T-cell (primary cell): ENCODE measurements at regions not wholly inside any gene's neighbourhood (a gene's known extent, or its start where the extent isn't known, plus 50 kb on each side); places are given as distances from the start of the nearest gene placed in this dataset.

ENCODE experiments used
- ATAC-seq, 4 experiments: fragments of 200-7000 bp in 3 of 4; fragments of 150-1000 bp in 1 of 4; cut with Tn5 transposase; replicated peaks in 1 of 4; 1 replicate in 3 of 4; 2 replicates in 1 of 4; pipeline ENCODE4 v1.10.0; 2021; ENCODE audit warnings: moderate library complexity in 3 of 4, mild to moderate bottlenecking in 2 of 4, moderate number of reproducible peaks in 1 of 4
- CTCF ChIA-PET, 2 donors: fragments of 300-600 bp; sonication (Branson Sonifier 250); formaldehyde crosslinking; loops; one replicate each; lab custom pipeline; 2022; ENCODE audit warnings: antibody characterized with exemption in 2 of 2; lab: Charles Lee
- POLR2A ChIA-PET, 2 donors: fragments of 300-600 bp; sonication (Branson Sonifier 250); formaldehyde crosslinking; loops; one replicate each; lab custom pipeline; 2022; ENCODE audit warnings: antibody characterized with exemption in 2 of 2; lab: Charles Lee
- DNase-seq, 35 experiments: peaks; one replicate each; pipeline versions ENCODE4 v3.0.0 to v3.0.0-alpha.2; 2013 to 2023
- H3K27ac ChIP-seq: one replicate; pipeline ENCODE4 v1.5.1; 2013; ENCODE audit warnings: low read length
- H3K27me3 ChIP-seq, 2 experiments: replicated peaks in 1 of 2; 1 replicate in 1 of 2; 2 replicates in 1 of 2; pipeline versions ENCODE4 v1.6.1 to v1.7.0; 2013; ENCODE audit warnings: low read length in 1 of 2, mixed read lengths in 1 of 2; ENCODE audit not compliant: control insufficient read depth in 2 of 2, insufficient read depth in 2 of 2; ENCODE audit errors: extremely low read depth in 1 of 2
- H3K36me3 ChIP-seq, 2 donors: 1 replicate in 1 of 2; 2 replicates in 1 of 2; pipeline versions ENCODE4 v1.6.1 to v1.7.0; 2013; ENCODE audit warnings: low read length in 1 of 2; ENCODE audit not compliant: control insufficient read depth in 2 of 2, insufficient read depth in 1 of 2; ENCODE audit errors: extremely low read depth in 1 of 2
- H3K4me1 ChIP-seq, 2 experiments: 1 replicate in 1 of 2; 2 replicates in 1 of 2; pipeline versions ENCODE4 v1.6.1 to v1.7.0; 2013; ENCODE audit warnings: low read length in 2 of 2, mixed read lengths in 1 of 2; ENCODE audit not compliant: insufficient read depth in 2 of 2, control insufficient read depth in 1 of 2; ENCODE audit errors: extremely low read depth in 1 of 2
- H3K4me3 ChIP-seq, 2 donors: 1 replicate in 1 of 2; 2 replicates in 1 of 2; pipeline versions ENCODE4 v1.5.1 to v1.7.0; 2013; ENCODE audit warnings: mild to moderate bottlenecking in 2 of 2, low read length in 1 of 2, moderate library complexity in 1 of 2; ENCODE audit not compliant: control insufficient read depth in 1 of 2; ENCODE audit errors: extremely low read depth in 1 of 2
- H3K9me3 ChIP-seq: 2 replicates; pipeline ENCODE4 v1.7.0; 2013
- H3K27ac Mint-ChIP-seq, 2 donors: one replicate each; pipeline ENCODE4 v1.8.0; 2020 to 2021; ENCODE audit warnings: mild to moderate bottlenecking in 2 of 2, mixed read lengths in 2 of 2
- H3K27me3 Mint-ChIP-seq, 2 donors: one replicate each; pipeline ENCODE4 v1.8.0; 2021 to 2022; ENCODE audit warnings: mixed read lengths in 2 of 2
- H3K36me3 Mint-ChIP-seq: one replicate; pipeline ENCODE4 v1.8.0; 2021; ENCODE audit warnings: mixed read lengths
- H3K4me1 Mint-ChIP-seq, 3 donors: one replicate each; pipeline ENCODE4 v1.8.0; 2020 to 2022; ENCODE audit warnings: mixed read lengths in 3 of 3, mild to moderate bottlenecking in 1 of 3
- H3K4me3 Mint-ChIP-seq, 3 donors: one replicate each; pipeline ENCODE4 v1.8.0; 2020 to 2022; ENCODE audit warnings: mild to moderate bottlenecking in 3 of 3, mixed read lengths in 3 of 3, moderate library complexity in 3 of 3
- H3K9me3 Mint-ChIP-seq, 3 donors: one replicate each; pipeline ENCODE4 v1.8.0; 2020 to 2022; ENCODE audit warnings: mixed read lengths in 3 of 3
- WGBS: methylation state at CpG from one replicate; pipeline ENCODE4 v1.1.5; 2013; ENCODE audit warnings: missing lambda C conversion rate; ENCODE audit not compliant: insufficient coverage; 5-methylcytosine and 5-hydroxymethylcytosine counted together

- H3K4me1 Mint-ChIP-seq, result peaks cover 32 to 40% (median 33%) of the 10 kb centered on the region in 3 donors
- ATAC-seq (no peak), DNase-seq (no peak)
- no peak overlapping the region for H3K4me3 Mint-ChIP-seq
- no peaks in the 10 kb centered on the region for H3K9me3 ChIP-seq
- ChIA-PET POLR2A (no interaction called here), CTCF (no interaction called here)
- no CpG with 5 or more reads among the region's 7 CpGs for WGBS
- H3K4me1 ChIP-seq, result peaks cover under 1 to 21% of the 10 kb centered on the region in 2 experiments
- H3K4me3 ChIP-seq, result no peak overlapping the region
- H3K27me3 Mint-ChIP-seq, result no peaks in the 10 kb centered on the region
- H3K36me3 Mint-ChIP-seq, result peaks cover 69% of the 10 kb centered on the region
- H3K9me3 Mint-ChIP-seq, result no peaks in the 10 kb centered on the region
- H3K27ac ChIP-seq, result no peak overlapping the region
- H3K36me3 ChIP-seq, result peaks cover 0 to 40% of the 10 kb centered on the region in 2 donors
- no peak overlapping the region for H3K27ac Mint-ChIP-seq
- no peaks in the 10 kb centered on the region for H3K27me3 ChIP-seq
These were observed 57.4 kb upstream of the UBE2L5 start for GRCh38 chr13:30364876-30365275.

- POLR2A ChIA-PET, result no interaction called here
- H3K36me3 Mint-ChIP-seq, result peaks cover 64% of the 10 kb centered on the region
These were observed 56.2 kb upstream of the UBE2L5 start for GRCh38 chr13:30366088-30366487.

GRCh38 chr13:30367296-30367695, 55.0 kb upstream of the UBE2L5 start:
- H3K9me3 Mint-ChIP-seq, result no peaks in the 10 kb centered on the region
- H3K27ac Mint-ChIP-seq, result no peak overlapping the region
- Histone ChIP-seq H3K4me1 (peaks cover 22 to 44% of the 10 kb centered on the region in 2 experiments), H3K36me3 (peaks cover 0 to 39% of the 10 kb centered on the region in 2 donors), H3K27me3 (no peaks in the 10 kb centered on the region), H3K27ac (no peak overlapping the region), H3K9me3 (no peaks in the 10 kb centered on the region), H3K4me3 (no peak overlapping the region)
- ChIA-PET POLR2A (interaction anchor here in 1 of 2 donors (0.5 kb wide), 1 partner anchor 72 kb away, joined by 3 read pairs; no protein-coding TSS in a partner anchor), CTCF (interaction anchor here in 1 of 2 donors (0.6 kb wide), 3 partner anchors 88 to 435 kb away, joined by 3 to 4 read pairs (median 4); no protein-coding TSS in a partner anchor)
- DNase-seq, result no peak
- WGBS, result 100% methylated on average over 10 of the region's 12 CpGs
- no peak overlapping the region for H3K4me3 Mint-ChIP-seq
- ATAC-seq, result no peak
- no peaks in the 10 kb centered on the region for H3K27me3 Mint-ChIP-seq
- peaks cover 57% of the 10 kb centered on the region for H3K36me3 Mint-ChIP-seq
- H3K4me1 Mint-ChIP-seq, result peaks cover 56 to 60% (median 57%) of the 10 kb centered on the region in 3 donors

More at GRCh38 chr13:30366088-30366487, 56.2 kb upstream of the UBE2L5 start:
- no peak for ATAC-seq
- peak overlapping the region in 1 of 2 donors; percentile 76 for H3K27ac Mint-ChIP-seq
- no peak overlapping the region for H3K4me3 Mint-ChIP-seq
- Histone ChIP-seq H3K4me3 (no peak overlapping the region), H3K4me1 (peaks cover 12 to 33% of the 10 kb centered on the region in 2 experiments), H3K27me3 (no peaks in the 10 kb centered on the region), H3K9me3 (no peaks in the 10 kb centered on the region), H3K27ac (no peak overlapping the region), H3K36me3 (peaks cover 0 to 40% of the 10 kb centered on the region in 2 donors)
- WGBS, result no CpG with 5 or more reads among the region's 1 CpG
- no peaks in the 10 kb centered on the region for H3K27me3 Mint-ChIP-seq
- no peaks in the 10 kb centered on the region for H3K9me3 Mint-ChIP-seq
- CTCF ChIA-PET, result interaction anchor here (0.6 to 0.8 kb wide), 3 partner anchors 68 to 258 kb away, joined by 3 to 4 read pairs (median 3); no protein-coding TSS in a partner anchor
- peaks cover 44 to 52% (median 45%) of the 10 kb centered on the region in 3 donors for H3K4me1 Mint-ChIP-seq
- no peak for DNase-seq

GRCh38 chr13:30370146-30370545, 52.1 kb upstream of the UBE2L5 start:
- H3K9me3 Mint-ChIP-seq, result no peaks in the 10 kb centered on the region
- H3K27ac ChIP-seq, result peak overlapping the region; percentile 74
- no peaks in the 10 kb centered on the region for H3K27me3 ChIP-seq
- no peaks in the 10 kb centered on the region for H3K9me3 ChIP-seq
- no CpG with 5 or more reads among the region's 1 CpG for WGBS
- H3K4me3 Mint-ChIP-seq, result peak overlapping the region in 1 of 3 donors; percentile 60
- CTCF ChIA-PET, result no interaction called here
- peaks cover 0 to 19% of the 10 kb centered on the region in 2 donors for H3K36me3 ChIP-seq
- peaks cover 77 to 81% (median 79%) of the 10 kb centered on the region in 3 donors for H3K4me1 Mint-ChIP-seq
- H3K4me3 ChIP-seq, result no peak overlapping the region
- DNase-seq (no peak), ATAC-seq (no peak)
- H3K4me1 ChIP-seq, result peaks cover 47 to 72% of the 10 kb centered on the region in 2 experiments
- POLR2A ChIA-PET, result no interaction called here
- H3K36me3 Mint-ChIP-seq, result peaks cover 36% of the 10 kb centered on the region
- H3K27ac Mint-ChIP-seq, result peak overlapping the region; percentile 97
- H3K27me3 Mint-ChIP-seq, result no peaks in the 10 kb centered on the region

- peak in 1 of 35 experiments; percentile 23 for DNase-seq
- Histone ChIP-seq H3K36me3 (peaks cover 0 to 17% of the 10 kb centered on the region in 2 donors), H3K4me1 (peaks cover 55 to 81% of the 10 kb centered on the region in 2 experiments), H3K27ac (peak overlapping the region; percentile 74), H3K4me3 (peak overlapping the region in 1 of 2 donors; percentile 17), H3K27me3 (no peaks in the 10 kb centered on the region), H3K9me3 (no peaks in the 10 kb centered on the region)
- Mint-ChIP-seq H3K4me3 (peak overlapping the region; percentile 46 to 79 (median 67)), H3K36me3 (peaks cover 28% of the 10 kb centered on the region), H3K27ac (peak overlapping the region; percentile 97), H3K9me3 (no peaks in the 10 kb centered on the region), H3K27me3 (no peaks in the 10 kb centered on the region), H3K4me1 (peaks cover 78 to 82% (median 81%) of the 10 kb centered on the region in 3 donors)
- CTCF ChIA-PET, result interaction anchor here (0.7 to 2.5 kb wide), 5 partner anchors 18 to 239 kb away, joined by 3 to 10 read pairs (median 3); no protein-coding TSS in a partner anchor
- WGBS, result 100% methylated on average over 3 of the region's 4 CpGs
- ATAC-seq, result no peak
- POLR2A ChIA-PET, result interaction anchor here (0.5 to 1.8 kb wide), 6 partner anchors 18 to 1507 kb away, joined by 3 to 8 read pairs (median 4); no protein-coding TSS in a partner anchor
These were observed 51.3 kb upstream of the UBE2L5 start for GRCh38 chr13:30370916-30371521.

- peaks cover 24% of the 10 kb centered on the region for H3K36me3 Mint-ChIP-seq
- WGBS, result under 1% methylated on average over 13 of the region's 14 CpGs
- Histone ChIP-seq H3K4me3 (peak overlapping the region in 1 of 2 donors; percentile 17), H3K36me3 (peaks cover 0 to 10% of the 10 kb centered on the region in 2 donors), H3K27me3 (no peaks in the 10 kb centered on the region), H3K9me3 (no peaks in the 10 kb centered on the region), H3K4me1 (peaks cover 62 to 88% of the 10 kb centered on the region in 2 experiments), H3K27ac (peak overlapping the region; percentile 74)
- ATAC-seq (peak; percentile 63 to 74 (median 68)), DNase-seq (peak; percentile 52 to 89 (median 70))
- H3K27ac Mint-ChIP-seq, result peak overlapping the region; percentile 97
- H3K4me3 Mint-ChIP-seq, result peak overlapping the region; percentile 46 to 79 (median 67)
- peaks cover 83 to 87% (median 84%) of the 10 kb centered on the region in 3 donors for H3K4me1 Mint-ChIP-seq
- ChIA-PET POLR2A (interaction anchor here (0.5 to 1.8 kb wide), 6 partner anchors 17 to 1506 kb away, joined by 3 to 8 read pairs (median 3); no protein-coding TSS in a partner anchor), CTCF (interaction anchor here (0.6 to 2.5 kb wide), 8 partner anchors 17 to 240 kb away, joined by 3 to 10 read pairs (median 3); no protein-coding TSS in a partner anchor)
- H3K9me3 Mint-ChIP-seq, result no peaks in the 10 kb centered on the region
- no peaks in the 10 kb centered on the region for H3K27me3 Mint-ChIP-seq
These were observed 50.5 kb upstream of the UBE2L5 start for GRCh38 chr13:30371649-30372265.
